GM19023 (cell line): ENCODE measurements at regions not wholly inside any gene's neighbourhood (a gene's known extent, or its start where the extent isn't known, plus 50 kb on each side); places are given as distances from the start of the nearest gene placed in this dataset.

ENCODE experiments used
- ATAC-seq: cut with Tn5 transposase; IDR thresholded peaks from one replicate; pipeline ENCODE4 v1.9.1; 2021; ENCODE audit warnings: mild to moderate bottlenecking, moderate library complexity; ENCODE audit not compliant: unreplicated experiment

- no peak for ATAC-seq
Measured at GRCh38 chr7:94261067-94261466, 133.6 kb upstream of the COL1A2 start.

GRCh38 chr7:94264756-94265155 lies 129.9 kb upstream of the COL1A2 start:
- no peak for ATAC-seq

- ATAC-seq, result no peak
Measured at GRCh38 chr7:94265456-94265855, 129.2 kb upstream of the COL1A2 start.

- no peak for ATAC-seq
Measured at GRCh38 chr7:94266238-94266644, 128.5 kb upstream of the COL1A2 start.

- ATAC-seq, result no peak
Measured at GRCh38 chr7:94270772-94271171, 123.9 kb upstream of the COL1A2 start.

- ATAC-seq, result no peak
Measured at GRCh38 chr7:94272821-94273583, 121.7 kb upstream of the COL1A2 start.

- no peak for ATAC-seq
Measured at GRCh38 chr7:94274828-94275227, 119.9 kb upstream of the COL1A2 start.

- no peak for ATAC-seq
Measured at GRCh38 chr7:94276027-94276426, 118.7 kb upstream of the COL1A2 start.

GRCh38 chr7:94276795-94277194 lies 117.9 kb upstream of the COL1A2 start:
- no peak for ATAC-seq

GRCh38 chr7:94277236-94277635 lies 117.5 kb upstream of the COL1A2 start:
- ATAC-seq, result no peak

- ATAC-seq, result no peak
Measured at GRCh38 chr7:94280851-94281250, 113.8 kb upstream of the COL1A2 start.

- ATAC-seq, result no peak
Measured at GRCh38 chr7:94284104-94284503, 110.6 kb upstream of the COL1A2 start.

GRCh38 chr7:94286111-94286510 lies 108.6 kb upstream of the COL1A2 start:
- ATAC-seq, result no peak

GRCh38 chr7:94288096-94288495 lies 106.6 kb upstream of the COL1A2 start:
- ATAC-seq, result no peak

- no peak for ATAC-seq
Measured at GRCh38 chr7:94289071-94289470, 105.6 kb upstream of the COL1A2 start.

- no peak for ATAC-seq
Measured at GRCh38 chr7:94294471-94295131, 100.1 kb upstream of the COL1A2 start.

GRCh38 chr7:94295850-94296249 lies 98.8 kb upstream of the COL1A2 start:
- no peak for ATAC-seq

- no peak for ATAC-seq
Measured at GRCh38 chr7:94296881-94297280, 97.8 kb upstream of the COL1A2 start.

GRCh38 chr7:94297397-94297838 lies 97.3 kb upstream of the COL1A2 start:
- ATAC-seq, result no peak

- ATAC-seq, result no peak
Measured at GRCh38 chr7:94298943-94299342, 95.8 kb upstream of the COL1A2 start.

GRCh38 chr7:94300176-94300835 lies 94.4 kb upstream of the COL1A2 start:
- ATAC-seq, result no peak

- ATAC-seq, result no peak
Measured at GRCh38 chr7:94301024-94301586, 93.6 kb upstream of the COL1A2 start.
